DMS 273 (cell line): ENCODE measurements at regions not wholly inside any gene's neighbourhood (a gene's known extent, or its start where the extent isn't known, plus 50 kb on each side); places are given as distances from the start of the nearest gene placed in this dataset.

Experiments
- DNase-seq: peaks from one replicate; lab custom pipeline; 2025; ENCODE audit not compliant: unreplicated experiment; lab: John Stamatoyannopoulos, UW

GRCh38 chr10:9781666-9782065, 1236.0 kb upstream of the CELF2 start:
- no peak for DNase-seq

- no peak for DNase-seq
Observed at GRCh38 chr10:9786101-9786500, 1231.6 kb upstream of the CELF2 start.

DNA sequence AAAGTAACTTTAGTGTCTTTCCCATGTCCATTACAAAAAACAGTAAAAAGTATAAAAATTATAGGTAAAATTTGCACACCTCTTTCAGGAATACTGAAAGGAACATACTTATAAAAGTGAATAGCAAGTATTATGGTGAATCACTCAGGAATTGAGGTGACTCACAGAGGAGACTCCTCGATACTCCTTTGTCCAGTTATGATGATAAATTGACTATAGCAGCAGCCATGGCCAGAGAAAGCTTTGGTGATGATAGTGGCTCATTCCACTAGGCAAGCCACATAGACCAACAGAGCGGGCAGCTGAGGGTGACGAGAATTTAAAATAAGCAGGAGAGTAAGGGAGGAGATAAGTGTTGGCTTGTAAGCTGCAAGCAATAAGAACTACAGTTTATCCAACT, 1231.1 kb upstream of the CELF2 start:
- DNase-seq = no peak

DNA sequence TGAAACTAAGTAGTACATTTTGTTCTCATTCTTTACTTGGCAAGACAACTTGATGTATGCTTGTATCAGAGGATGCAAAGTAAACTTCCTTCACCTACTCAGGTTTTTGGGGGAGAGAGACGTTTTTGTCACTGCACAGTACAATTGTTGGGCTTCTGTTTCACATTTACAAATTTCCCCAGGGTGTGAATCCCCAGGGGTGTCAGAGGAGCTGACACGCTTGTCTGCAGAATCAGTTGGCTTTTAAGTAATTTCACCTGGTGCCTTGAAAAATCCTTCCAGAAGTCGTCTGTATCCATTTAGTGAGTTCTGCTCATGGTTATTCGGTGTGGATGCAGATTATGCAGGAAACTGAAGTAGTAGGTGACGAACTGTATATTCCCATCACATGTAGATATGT, 1227.7 kb upstream of the CELF2 start:
- no peak for DNase-seq

DNA sequence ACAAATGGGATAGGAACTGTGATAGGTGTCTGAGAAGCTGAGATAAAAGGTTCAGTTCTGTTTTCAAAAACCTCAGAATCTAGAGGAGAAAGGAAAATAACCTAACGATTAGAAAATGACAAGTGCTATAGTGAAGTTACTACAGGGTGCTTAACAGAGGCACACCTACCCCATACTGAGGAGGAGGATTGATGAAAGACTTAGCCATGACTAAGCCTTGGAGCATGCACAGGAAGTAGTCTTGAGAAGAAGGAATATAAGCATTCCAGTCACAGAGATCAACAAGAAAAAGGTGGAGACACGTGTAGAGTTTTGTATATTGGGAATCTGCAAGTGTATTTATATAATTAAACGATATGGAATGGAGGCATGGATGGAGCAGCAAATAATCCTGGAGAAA, 1225.5 kb upstream of the CELF2 start:
- DNase-seq = no peak

GRCh38 chr10:9796564-9796963, 1221.1 kb upstream of the CELF2 start:
- no peak for DNase-seq

DNA sequence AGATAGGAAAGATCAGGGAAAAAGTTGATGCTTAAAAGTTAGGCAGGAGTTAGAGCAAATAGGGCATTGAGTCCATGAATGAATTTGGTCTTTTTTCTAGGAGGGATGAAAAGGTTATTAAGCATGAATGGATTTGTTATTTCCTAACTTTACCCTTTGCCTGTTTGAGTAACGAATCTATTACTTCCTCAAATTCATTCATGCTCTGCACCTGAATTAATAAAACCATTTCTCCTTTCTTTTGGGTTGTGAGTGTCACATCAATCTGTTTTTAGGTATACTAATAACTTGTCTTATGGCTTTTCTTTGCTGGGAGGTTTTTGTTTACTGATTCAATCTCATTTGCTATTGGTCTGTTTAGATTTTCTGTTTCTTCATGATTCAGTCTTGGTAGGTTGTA, 1217.7 kb upstream of the CELF2 start:
- DNase-seq = no peak

DNA sequence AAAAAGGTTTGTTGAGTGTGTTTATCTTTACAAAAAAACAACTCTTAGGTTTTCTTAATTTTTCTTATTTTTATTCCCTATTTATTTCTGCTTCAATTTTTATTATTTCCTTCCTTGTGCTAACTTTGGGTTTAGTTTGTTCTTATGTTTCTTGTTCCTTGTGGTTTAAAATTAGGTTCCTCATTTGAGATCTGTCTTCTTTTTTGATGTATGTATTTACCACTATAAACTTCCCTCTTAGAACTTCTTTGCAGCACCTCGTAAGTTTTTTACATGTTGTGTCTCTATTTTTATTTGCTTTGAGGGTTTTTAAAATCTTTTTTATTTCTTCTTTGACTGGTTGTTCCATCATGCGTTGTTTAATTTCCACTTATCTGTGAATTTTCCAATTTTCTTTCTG, 1217.1 kb upstream of the CELF2 start:
- no peak for DNase-seq

- no peak for DNase-seq
Observed at GRCh38 chr10:9807846-9808245, 1209.8 kb upstream of the CELF2 start.

DNA sequence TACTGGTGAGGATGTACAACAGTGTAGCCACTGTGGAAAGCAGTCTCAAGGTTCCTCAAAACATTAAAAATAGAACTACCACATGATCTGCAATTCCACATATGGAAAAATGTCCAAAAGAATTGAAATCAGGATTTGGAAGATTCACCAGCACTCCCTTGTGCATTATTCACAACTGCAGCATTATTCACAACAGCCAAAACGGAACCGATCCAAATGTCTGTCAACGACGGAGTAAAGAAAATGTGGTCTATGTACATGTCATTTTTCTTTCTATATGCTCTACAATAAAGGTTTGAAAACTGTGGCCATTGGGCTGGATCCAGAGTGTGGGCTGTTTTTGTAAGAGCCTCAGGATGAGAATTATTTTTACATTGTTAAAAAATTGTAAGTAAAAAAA, 1206.1 kb upstream of the CELF2 start:
- no peak for DNase-seq

- no peak for DNase-seq
Observed at GRCh38 chr10:9814285-9814864, 1203.3 kb upstream of the CELF2 start.

GRCh38 chr10:9819756-9820494, 1197.7 kb upstream of the CELF2 start:
- DNase-seq = no peak

DNA sequence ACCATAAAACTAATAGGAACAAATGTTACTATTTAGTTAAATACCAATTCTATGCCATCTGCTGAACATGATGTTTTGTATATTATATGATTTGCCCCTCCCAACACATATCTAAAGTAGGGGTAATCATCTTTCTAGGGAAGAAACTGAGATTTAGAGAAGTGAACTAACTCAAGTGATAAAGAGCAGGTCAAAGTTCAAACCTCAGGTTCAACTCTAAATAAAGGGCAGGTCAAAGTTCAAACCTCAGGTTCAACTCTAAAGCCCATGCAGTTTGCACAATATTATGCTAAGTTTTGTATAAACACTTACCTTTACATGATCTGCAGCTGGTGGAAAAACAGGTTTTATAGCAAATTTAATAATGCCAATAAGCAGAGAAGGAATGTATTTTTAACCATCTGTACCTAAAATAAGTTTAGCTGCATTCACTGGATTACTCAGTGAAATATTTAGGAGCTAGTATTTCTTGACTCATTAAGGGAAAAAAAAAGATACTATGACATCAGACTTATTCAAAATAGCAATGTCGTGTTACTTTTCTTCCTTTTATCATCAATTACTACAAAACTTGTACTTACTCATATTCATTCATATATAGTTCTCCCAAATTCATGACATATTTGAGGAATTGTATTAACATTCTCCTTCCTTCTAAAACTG, 1194.3 kb upstream of the CELF2 start:
- no peak for DNase-seq

DNA sequence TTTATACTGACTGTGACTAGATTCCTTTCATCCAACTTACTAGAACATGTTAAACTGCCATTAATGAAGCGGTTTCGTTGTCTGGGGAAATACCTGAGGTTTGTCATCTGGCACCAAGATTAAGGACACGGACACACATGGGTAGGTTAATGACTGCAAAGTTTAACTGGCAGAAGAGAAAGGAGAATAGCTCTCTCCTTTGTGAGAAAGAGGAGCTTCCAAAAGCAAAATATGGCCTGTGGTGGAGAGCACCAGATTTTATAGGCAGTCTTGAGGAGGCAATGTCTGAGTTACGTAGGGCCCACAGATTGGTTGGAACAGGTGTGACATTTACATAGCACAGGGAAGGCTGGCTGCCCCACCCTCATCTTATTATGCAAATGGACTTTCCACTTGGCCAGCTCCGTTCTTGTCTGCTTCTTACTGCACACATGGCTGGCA, 1193.0 kb upstream of the CELF2 start:
- no peak for DNase-seq

- DNase-seq = no peak
Observed at GRCh38 chr10:9825491-9826018, 1192.1 kb upstream of the CELF2 start.

DNA sequence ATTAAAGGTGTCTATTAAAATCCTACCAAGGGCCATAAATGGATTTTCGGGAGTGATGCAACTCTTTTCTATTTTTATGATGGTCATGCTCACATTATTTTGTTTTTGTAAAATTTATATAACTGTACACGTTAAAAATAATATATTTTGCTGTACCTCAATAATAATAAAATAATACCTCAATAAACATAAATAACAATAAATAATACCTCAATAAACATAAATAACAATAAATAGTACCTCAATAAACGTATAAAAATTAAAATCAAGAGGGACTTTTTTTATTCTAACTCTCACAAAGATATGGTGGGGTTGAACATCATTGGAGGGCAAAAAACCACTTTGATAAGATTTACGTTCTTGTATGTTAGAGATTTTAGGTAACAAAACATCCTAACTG, 1189.6 kb upstream of the CELF2 start:
- no peak for DNase-seq

DNA sequence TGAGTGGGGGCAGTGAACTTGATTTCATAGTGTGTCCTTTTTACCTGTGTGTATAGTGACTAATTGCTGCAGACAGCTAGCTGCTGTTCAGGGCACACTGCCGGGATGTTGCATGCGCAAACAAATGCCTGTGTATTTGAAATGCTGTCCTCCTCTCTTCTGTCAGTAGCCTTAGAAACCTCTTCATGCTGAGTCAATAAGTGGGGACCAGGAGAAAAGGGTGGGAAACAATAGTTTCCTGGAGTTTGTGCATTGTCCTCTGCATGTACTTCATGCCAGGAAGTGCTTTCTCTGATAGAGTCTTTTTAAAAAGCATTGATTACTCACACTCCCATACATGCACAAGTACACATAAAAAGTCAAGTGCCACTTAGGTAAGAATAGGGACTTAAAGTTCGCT, 1183.7 kb upstream of the CELF2 start:
- DNase-seq = no peak

- DNase-seq = no peak
Observed at GRCh38 chr10:9834434-9834833, 1183.2 kb upstream of the CELF2 start.

- no peak for DNase-seq
Observed at GRCh38 chr10:9845075-9845474, 1172.6 kb upstream of the CELF2 start.

DNA sequence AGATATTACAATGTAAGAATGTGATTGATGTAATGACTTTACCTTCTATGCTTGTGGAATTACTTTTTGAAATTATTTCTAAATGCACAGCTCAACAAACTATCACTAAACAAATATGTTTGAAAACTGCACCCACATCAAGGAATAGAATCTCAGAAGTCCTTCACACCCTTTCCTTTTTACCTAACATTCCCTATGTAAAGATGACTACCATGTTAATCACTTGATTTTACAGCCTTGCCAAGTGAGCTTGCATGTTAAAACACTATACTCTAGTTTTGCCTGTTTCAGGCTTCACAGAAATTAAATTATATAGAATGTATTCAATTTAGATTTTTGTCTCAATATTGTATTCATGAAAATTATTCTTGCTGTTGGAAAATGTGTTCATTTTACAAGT, 1169.4 kb upstream of the CELF2 start:
- no peak for DNase-seq

DNA sequence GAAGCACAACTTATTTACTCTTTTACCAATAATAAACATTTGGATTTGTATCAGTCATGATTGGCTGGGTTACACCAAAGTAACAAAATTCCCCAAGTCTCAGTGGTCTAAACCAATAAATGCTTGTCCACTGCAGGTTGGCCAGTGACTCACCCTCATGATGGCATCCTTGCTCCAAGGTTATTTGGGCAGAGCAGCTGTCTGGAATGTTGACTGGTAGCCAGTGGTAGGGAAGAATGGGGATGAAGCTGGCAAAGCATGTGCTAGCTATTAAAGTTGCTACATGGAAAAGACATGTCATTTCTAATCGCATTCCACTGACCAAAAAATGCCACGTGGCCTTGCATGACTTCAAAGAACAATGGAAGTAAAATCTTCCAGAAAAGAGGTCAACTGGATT, 1168.7 kb upstream of the CELF2 start:
- DNase-seq = no peak

DNA sequence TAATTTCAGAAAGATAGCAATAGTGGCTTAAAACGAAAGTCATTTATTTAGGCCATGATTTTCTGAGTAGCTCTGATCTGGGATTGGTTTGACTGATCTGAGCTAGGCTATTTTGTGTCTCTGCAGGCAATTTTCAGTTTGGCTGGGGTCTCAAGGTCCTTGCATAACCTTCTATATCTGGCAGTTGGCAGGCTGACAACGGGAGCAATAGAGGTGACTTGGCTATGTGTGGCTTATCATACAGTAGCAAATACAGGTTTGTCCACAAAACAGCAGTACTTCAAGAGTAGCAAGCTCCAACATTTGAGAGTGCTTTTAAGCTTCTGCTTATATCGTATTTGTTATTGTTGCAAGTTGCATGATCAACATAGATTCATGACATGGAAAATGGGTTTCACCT, 1167.3 kb upstream of the CELF2 start:
- no peak for DNase-seq
